ENCODE measurements at regions not wholly inside any gene's neighbourhood (a gene's known extent, or its start where the extent isn't known, plus 50 kb on each side); places are given as distances from the start of the nearest gene placed in this dataset.

GRCh38 chr4:81625422-81626417 is 154.0 kb upstream of the RASGEF1B start:
- no peaks in the 10 kb centered on the region for H3K36me3 Mint-ChIP-seq
- no peak for DNase-seq (ENCODE audit: low spot score in 2 of 2, unreplicated experiment in 2 of 2)
- H3K9me3 Mint-ChIP-seq, result no peaks in the 10 kb centered on the region
- no peaks in the 10 kb centered on the region for H3K27me3 Mint-ChIP-seq (ENCODE audit: low read depth)
- H3K4me1 Mint-ChIP-seq, result peaks cover 3% of the 10 kb centered on the region
- TF ChIP-seq CTCF (IDR thresholded peaks at IDR 0.05; ENCODE audit: unreplicated experiment), result no peak
- no peak overlapping the region for H3K4me3 Mint-ChIP-seq
- H3K27ac Mint-ChIP-seq, result no peak overlapping the region

- peaks cover 3% of the 10 kb centered on the region for H3K4me1 Mint-ChIP-seq
- DNase-seq (ENCODE audit: low spot score in 2 of 2, unreplicated experiment in 2 of 2), result no peak
- H3K36me3 Mint-ChIP-seq, result no peaks in the 10 kb centered on the region
- no peak for TF ChIP-seq CTCF (IDR thresholded peaks at IDR 0.05; ENCODE audit: unreplicated experiment)
- peaks cover 7% of the 10 kb centered on the region for H3K9me3 Mint-ChIP-seq
- H3K4me3 Mint-ChIP-seq, result no peak overlapping the region
- no peak overlapping the region for H3K27ac Mint-ChIP-seq
- H3K27me3 Mint-ChIP-seq (ENCODE audit: low read depth), result no peaks in the 10 kb centered on the region
Observed at GRCh38 chr4:81623434-81623833, 151.7 kb upstream of the RASGEF1B start.

- peaks cover under 1% of the 10 kb centered on the region for H3K4me1 Mint-ChIP-seq
- no peaks in the 10 kb centered on the region for H3K36me3 Mint-ChIP-seq
- TF ChIP-seq CTCF (IDR thresholded peaks at IDR 0.05; ENCODE audit: unreplicated experiment), result no peak
- no peak overlapping the region for H3K4me3 Mint-ChIP-seq
- H3K27ac Mint-ChIP-seq, result no peak overlapping the region
- no peaks in the 10 kb centered on the region for H3K27me3 Mint-ChIP-seq (ENCODE audit: low read depth)
- H3K9me3 Mint-ChIP-seq, result peaks cover 7% of the 10 kb centered on the region
- no peak for DNase-seq (ENCODE audit: low spot score in 2 of 2, unreplicated experiment in 2 of 2)
Observed at GRCh38 chr4:81622474-81623184, 150.9 kb upstream of the RASGEF1B start.

GRCh38 chr4:81622028-81622427 is 150.3 kb upstream of the RASGEF1B start:
- Mint-ChIP-seq H3K27ac (no peak overlapping the region), H3K36me3 (no peaks in the 10 kb centered on the region), H3K27me3 (ENCODE audit: low read depth) (no peaks in the 10 kb centered on the region), H3K9me3 (peaks cover 7% of the 10 kb centered on the region), H3K4me3 (no peak overlapping the region), H3K4me1 (no peaks in the 10 kb centered on the region)
- DNase-seq (ENCODE audit: low spot score in 2 of 2, unreplicated experiment in 2 of 2), result no peak
- TF ChIP-seq CTCF (IDR thresholded peaks at IDR 0.05; ENCODE audit: unreplicated experiment), result no peak

GRCh38 chr4:81621490-81621889 is 149.8 kb upstream of the RASGEF1B start:
- Mint-ChIP-seq H3K4me1 (no peaks in the 10 kb centered on the region), H3K27ac (no peak overlapping the region), H3K4me3 (no peak overlapping the region), H3K27me3 (ENCODE audit: low read depth) (no peaks in the 10 kb centered on the region), H3K36me3 (no peaks in the 10 kb centered on the region), H3K9me3 (peaks cover 7% of the 10 kb centered on the region)
- DNase-seq (ENCODE audit: low spot score in 2 of 2, unreplicated experiment in 2 of 2), result no peak
- no peak for TF ChIP-seq CTCF (IDR thresholded peaks at IDR 0.05; ENCODE audit: unreplicated experiment)
